MM.1S (cell line): ENCODE measurements at regions not wholly inside any gene's neighbourhood (a gene's known extent, or its start where the extent isn't known, plus 50 kb on each side); places are given as distances from the start of the nearest gene placed in this dataset.

Source experiments
- EZH2 ChIP-seq: fragments of 300-600 bp; sonication (generic); optimal IDR thresholded peaks from 2 replicates; pipeline ENCODE3; 2017; ENCODE audit warnings: low read depth, mild to moderate bottlenecking, antibody characterized with exemption, low read length, mixed read lengths
- TF ChIP-seq, protein P1 (sequence below): fragments of 300-600 bp; sonication (generic); IDR thresholded peaks from 2 replicates; pipeline ENCODE4 v1.5.1; 2016; ENCODE audit warnings: antibody characterized with exemption, low read length, mixed read lengths

DNA sequence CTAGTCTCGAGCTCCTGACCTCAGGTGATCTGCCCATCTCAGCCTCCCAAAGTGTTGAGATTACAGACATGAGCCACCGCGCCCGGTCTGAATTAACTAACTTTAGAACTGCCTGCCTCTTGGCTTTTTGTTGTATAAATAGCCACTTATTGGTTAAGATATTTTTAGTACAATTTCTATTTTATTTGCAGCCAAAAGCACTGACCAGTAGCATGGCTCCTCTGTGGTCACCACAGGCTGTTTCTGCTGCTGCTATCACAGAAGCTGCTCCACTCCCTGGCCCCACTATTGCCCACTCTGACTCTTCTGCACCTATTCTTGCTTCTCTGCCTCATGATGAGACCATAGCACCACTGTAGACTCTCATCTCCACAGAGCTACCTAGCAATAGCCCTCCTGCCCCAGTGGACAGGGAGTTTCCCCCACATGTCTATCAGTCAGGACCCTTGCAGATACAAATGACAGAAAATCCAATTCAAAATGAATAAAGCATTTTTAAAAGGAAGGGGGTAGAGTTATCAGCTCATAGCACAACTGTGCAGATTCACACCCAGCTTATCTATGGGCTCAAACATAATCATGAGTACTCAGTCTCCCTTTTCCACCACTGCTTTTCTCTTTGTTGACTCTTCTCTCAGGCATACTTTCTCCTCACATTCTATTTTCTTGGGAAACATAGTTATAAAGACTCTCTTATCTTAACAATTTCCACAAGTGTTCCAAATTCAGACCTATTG, 151.8 kb upstream of the EPB41L4A start:
- no peak for TF ChIP-seq EZH2
- TF ChIP-seq, protein P1, sequence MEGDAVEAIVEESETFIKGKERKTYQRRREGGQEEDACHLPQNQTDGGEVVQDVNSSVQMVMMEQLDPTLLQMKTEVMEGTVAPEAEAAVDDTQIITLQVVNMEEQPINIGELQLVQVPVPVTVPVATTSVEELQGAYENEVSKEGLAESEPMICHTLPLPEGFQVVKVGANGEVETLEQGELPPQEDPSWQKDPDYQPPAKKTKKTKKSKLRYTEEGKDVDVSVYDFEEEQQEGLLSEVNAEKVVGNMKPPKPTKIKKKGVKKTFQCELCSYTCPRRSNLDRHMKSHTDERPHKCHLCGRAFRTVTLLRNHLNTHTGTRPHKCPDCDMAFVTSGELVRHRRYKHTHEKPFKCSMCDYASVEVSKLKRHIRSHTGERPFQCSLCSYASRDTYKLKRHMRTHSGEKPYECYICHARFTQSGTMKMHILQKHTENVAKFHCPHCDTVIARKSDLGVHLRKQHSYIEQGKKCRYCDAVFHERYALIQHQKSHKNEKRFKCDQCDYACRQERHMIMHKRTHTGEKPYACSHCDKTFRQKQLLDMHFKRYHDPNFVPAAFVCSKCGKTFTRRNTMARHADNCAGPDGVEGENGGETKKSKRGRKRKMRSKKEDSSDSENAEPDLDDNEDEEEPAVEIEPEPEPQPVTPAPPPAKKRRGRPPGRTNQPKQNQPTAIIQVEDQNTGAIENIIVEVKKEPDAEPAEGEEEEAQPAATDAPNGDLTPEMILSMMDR = no peak
